ENCODE measurements at regions not wholly inside any gene's neighbourhood (a gene's known extent, or its start where the extent isn't known, plus 50 kb on each side); places are given as distances from the start of the nearest gene placed in this dataset.

DNA sequence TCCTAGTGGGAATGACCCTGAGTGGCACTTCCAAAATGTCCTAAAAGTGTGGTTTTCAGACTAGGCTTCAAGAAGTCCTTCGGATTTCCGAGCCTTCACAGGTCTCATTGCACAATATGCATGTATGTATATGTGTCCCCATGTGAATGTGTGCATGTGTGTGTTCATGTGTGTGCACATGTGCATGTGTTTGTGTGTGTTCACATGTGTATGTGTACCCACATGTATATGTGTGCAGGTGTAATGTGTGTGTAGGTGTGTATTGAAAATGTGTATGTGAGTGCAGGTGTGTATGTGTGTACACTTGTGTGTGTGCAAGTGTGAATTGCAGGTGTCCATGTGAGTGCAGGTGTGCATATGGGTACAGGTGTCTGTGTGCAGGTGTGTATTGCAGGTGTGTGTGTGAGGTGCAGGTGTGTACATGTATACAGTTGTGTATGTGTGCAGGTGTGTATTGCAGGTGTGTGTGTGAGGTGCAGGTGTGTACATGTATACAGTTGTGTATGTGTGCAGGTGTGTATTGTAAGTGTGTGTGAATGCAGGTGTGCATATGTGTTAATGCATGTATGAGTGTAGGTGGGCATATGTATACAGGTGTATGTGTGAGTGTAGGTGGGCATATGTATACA, 124.4 kb upstream of the EPB41L3 start:
- TF ChIP-seq, protein P1, sequence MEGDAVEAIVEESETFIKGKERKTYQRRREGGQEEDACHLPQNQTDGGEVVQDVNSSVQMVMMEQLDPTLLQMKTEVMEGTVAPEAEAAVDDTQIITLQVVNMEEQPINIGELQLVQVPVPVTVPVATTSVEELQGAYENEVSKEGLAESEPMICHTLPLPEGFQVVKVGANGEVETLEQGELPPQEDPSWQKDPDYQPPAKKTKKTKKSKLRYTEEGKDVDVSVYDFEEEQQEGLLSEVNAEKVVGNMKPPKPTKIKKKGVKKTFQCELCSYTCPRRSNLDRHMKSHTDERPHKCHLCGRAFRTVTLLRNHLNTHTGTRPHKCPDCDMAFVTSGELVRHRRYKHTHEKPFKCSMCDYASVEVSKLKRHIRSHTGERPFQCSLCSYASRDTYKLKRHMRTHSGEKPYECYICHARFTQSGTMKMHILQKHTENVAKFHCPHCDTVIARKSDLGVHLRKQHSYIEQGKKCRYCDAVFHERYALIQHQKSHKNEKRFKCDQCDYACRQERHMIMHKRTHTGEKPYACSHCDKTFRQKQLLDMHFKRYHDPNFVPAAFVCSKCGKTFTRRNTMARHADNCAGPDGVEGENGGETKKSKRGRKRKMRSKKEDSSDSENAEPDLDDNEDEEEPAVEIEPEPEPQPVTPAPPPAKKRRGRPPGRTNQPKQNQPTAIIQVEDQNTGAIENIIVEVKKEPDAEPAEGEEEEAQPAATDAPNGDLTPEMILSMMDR (IDR thresholded peaks at IDR 0.05 in 2 of 3, conservative IDR thresholded peaks at IDR 0.05 in 1 of 3; ENCODE audit: borderline replicate concordance in 1 of 3, insufficient read depth in 1 of 3, low read depth in 2 of 3, low read length in 2 of 3): no peak
- TF ChIP-seq ELF1 (IDR thresholded peaks at IDR 0.05; ENCODE audit: borderline replicate concordance, low read depth) (no peak), SP1 (IDR thresholded peaks at IDR 0.05; ENCODE audit: low read depth) (no peak), YY1 (IDR thresholded peaks at IDR 0.05; ENCODE audit: extremely low read depth, insufficient replicate concordance, low read depth, low read length) (no peak)
